Immature natural killer cell (primary cell): ENCODE measurements at regions not wholly inside any gene's neighbourhood (a gene's known extent, or its start where the extent isn't known, plus 50 kb on each side); places are given as distances from the start of the nearest gene placed in this dataset.

Experiments
- DNase-seq, 3 donors: peaks; one replicate each; pipeline ENCODE4 v3.0.0; 2022; ENCODE audit warnings: mixed read lengths in 1 of 3
- H3K27ac Mint-ChIP-seq, 6 donors: one replicate each; pipeline ENCODE4 v1.8.0; 2020; ENCODE audit warnings: mixed read lengths in 6 of 6, mild to moderate bottlenecking in 5 of 6, inconsistent platforms in 4 of 6, moderate library complexity in 3 of 6
- H3K27me3 Mint-ChIP-seq, 3 donors: one replicate each; pipeline ENCODE4 v1.8.0; 2020 to 2021; ENCODE audit warnings: low read depth in 3 of 3, mild to moderate bottlenecking in 3 of 3, mixed read lengths in 3 of 3, moderate library complexity in 3 of 3, inconsistent platforms in 1 of 3
- H3K36me3 Mint-ChIP-seq, 3 donors: one replicate each; pipeline ENCODE4 v1.8.0; 2020; ENCODE audit warnings: mixed read lengths in 3 of 3, inconsistent platforms in 2 of 3, mild to moderate bottlenecking in 2 of 3
- H3K4me1 Mint-ChIP-seq, 2 donors: one replicate each; pipeline ENCODE4 v1.8.0; 2020; ENCODE audit warnings: inconsistent platforms in 2 of 2, mild to moderate bottlenecking in 2 of 2, mixed read lengths in 2 of 2, moderate library complexity in 1 of 2
- H3K4me3 Mint-ChIP-seq, 5 donors: one replicate each; pipeline ENCODE4 v1.8.0; 2020; ENCODE audit warnings: mild to moderate bottlenecking in 5 of 5, mixed read lengths in 5 of 5, inconsistent platforms in 3 of 5, moderate library complexity in 3 of 5
- H3K9me3 Mint-ChIP-seq, 6 donors: one replicate each; pipeline ENCODE4 v1.8.0; 2020; ENCODE audit warnings: mild to moderate bottlenecking in 6 of 6, mixed read lengths in 6 of 6, inconsistent platforms in 4 of 6, moderate library complexity in 3 of 6

DNA sequence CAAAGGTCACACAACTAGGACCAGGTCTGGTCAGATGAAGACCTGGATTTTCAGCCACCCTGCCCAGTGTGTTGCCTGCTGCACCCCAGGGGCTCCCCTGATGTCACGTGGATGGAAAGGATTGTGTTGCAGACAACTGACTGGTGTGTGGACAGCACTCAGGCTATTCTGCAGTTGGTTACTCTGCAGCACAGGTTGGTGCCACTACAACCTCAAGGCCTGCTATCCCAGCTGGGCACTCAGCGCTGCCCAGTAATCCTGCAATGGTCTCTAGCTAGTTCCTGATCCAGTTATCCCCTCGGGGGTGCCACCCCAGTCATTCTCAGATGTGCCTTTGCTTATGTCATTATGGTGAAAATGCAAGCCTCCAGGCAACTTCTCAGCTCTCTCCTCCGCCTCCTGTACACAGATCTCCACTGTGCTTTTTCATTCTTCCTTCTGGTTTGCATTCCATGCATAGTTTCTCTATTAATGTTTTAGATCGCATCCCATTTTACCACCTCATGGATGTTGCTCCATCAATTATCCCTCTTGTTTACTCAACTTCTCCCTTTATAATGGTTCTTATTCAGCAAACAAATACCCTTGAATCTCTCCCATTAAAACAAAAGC is 503.2 kb upstream of the CAMK1G start:
- no peaks in the 10 kb centered on the region for H3K36me3 Mint-ChIP-seq
- peaks cover 0 to 4% (median 0%) of the 10 kb centered on the region in 3 donors for H3K27me3 Mint-ChIP-seq
- H3K9me3 Mint-ChIP-seq = peaks cover 0 to 5% (median 0%) of the 10 kb centered on the region in 6 donors
- no peaks in the 10 kb centered on the region for H3K4me1 Mint-ChIP-seq
- no peak overlapping the region for H3K27ac Mint-ChIP-seq
- DNase-seq = no peak
- no peak overlapping the region for H3K4me3 Mint-ChIP-seq

DNA sequence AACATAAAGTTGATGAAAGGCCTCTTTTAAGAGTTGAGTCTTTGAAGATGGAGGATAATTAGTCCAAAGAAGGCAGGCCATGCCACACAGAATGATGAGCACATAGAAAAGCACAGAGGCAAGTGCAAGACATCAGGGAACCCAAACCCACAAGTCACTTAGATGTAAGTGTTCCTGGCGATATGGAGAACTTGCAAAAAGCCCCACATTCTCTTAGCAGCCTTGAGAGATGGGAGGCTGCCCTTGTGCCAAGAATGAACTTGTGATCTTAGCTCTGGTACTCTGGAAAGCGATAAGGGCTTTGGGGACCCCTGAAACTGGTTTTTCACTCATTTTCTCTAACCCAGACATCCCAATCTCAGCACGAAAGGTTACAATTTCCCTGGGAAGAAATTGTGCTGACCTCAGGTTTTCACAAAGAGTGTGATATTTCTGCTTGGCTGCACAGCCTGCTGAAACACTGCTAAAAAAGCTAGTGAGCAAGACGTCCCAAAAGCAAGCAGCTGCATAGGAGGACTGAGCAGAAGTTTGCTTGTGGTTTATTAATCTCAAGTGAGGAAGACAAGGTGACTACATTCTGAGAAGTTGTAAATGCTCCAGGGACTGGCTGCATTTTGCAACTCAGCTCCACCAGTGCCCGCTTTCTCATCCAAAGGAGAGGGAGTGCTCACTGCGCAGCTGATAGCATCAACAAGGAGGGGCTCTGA is 496.9 kb upstream of the CAMK1G start:
- Mint-ChIP-seq H3K27ac (no peak overlapping the region), H3K4me3 (no peak overlapping the region), H3K36me3 (no peaks in the 10 kb centered on the region), H3K27me3 (peaks cover 3 to 4% (median 3%) of the 10 kb centered on the region in 3 donors), H3K4me1 (no peaks in the 10 kb centered on the region), H3K9me3 (peaks cover 0 to 11% (median 0%) of the 10 kb centered on the region in 6 donors)
- no peak for DNase-seq

DNA sequence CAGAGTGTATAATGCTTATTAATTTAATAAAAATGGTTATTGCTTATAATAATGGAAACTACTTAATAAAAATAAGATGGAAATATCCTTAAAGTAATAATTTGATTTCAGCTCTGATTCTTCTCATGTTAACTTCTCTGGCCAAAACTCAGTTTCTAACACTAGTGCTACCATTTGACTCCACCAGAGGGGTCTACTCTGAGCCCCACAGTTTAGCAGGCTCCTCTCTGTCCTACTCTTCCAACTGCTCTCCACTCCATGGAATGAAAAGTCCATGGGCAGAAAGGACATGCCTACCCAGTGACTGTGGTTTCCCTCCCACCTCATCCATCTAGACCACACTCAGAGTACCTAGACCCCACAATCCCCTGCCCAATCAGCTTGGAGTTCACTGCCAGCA is 489.1 kb upstream of the CAMK1G start:
- DNase-seq = no peak
- no peak overlapping the region for H3K4me3 Mint-ChIP-seq
- no peaks in the 10 kb centered on the region for H3K36me3 Mint-ChIP-seq
- no peak overlapping the region for H3K27ac Mint-ChIP-seq
- peaks cover 0 to 3% (median 0%) of the 10 kb centered on the region in 3 donors for H3K27me3 Mint-ChIP-seq
- H3K9me3 Mint-ChIP-seq = peaks cover 0 to 7% (median 0%) of the 10 kb centered on the region in 6 donors
- H3K4me1 Mint-ChIP-seq = no peaks in the 10 kb centered on the region

DNA sequence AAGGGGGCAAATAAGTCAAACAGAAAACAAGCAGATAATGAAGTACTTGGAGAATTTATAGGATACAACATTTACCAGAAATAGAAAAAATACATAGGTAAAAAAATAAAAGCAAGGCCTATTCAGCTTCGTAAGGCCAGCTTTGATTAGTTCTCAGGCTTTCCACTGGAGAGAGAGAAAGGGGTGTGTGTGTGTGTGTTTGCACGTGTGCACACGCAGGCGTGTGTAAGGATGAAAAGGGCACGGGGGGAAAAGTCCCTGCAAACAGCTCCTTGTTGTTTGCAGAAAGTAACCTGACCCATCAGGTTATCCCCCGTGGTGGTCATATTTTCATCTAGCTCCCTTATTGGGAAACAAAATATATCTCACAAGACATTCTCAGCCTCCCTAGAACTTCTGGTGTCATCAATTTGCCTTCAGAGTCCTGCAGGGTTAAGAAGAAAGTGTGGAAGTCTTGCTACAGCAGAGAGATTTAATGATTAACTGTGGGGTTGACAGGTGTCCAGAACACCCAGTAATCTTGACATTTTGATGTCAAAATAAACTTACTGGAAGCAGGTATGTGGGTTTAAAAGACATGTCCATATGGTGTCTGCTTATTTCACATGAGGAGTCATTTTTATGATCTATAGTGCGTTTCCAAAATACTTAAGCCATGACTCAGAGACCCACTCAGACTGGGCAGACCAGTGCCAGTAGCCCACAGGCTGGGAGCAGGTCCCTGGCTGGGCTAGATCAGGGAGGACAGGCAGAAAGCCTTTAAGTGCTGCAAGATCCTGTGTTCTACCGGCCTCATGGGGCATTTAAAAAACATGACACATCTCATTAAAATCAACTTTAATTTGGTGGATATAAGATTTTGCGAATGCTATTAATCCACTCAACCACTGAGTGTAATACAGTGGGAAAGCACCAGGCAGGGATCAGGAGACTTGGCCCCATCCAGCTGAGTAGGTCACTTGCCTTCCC is 487.6 kb upstream of the CAMK1G start:
- Mint-ChIP-seq H3K4me3 (no peak overlapping the region), H3K9me3 (peaks cover 0 to 7% (median under 1%) of the 10 kb centered on the region in 6 donors), H3K36me3 (no peaks in the 10 kb centered on the region), H3K27me3 (no peaks in the 10 kb centered on the region), H3K4me1 (no peaks in the 10 kb centered on the region), H3K27ac (no peak overlapping the region)
- DNase-seq = no peak

DNA sequence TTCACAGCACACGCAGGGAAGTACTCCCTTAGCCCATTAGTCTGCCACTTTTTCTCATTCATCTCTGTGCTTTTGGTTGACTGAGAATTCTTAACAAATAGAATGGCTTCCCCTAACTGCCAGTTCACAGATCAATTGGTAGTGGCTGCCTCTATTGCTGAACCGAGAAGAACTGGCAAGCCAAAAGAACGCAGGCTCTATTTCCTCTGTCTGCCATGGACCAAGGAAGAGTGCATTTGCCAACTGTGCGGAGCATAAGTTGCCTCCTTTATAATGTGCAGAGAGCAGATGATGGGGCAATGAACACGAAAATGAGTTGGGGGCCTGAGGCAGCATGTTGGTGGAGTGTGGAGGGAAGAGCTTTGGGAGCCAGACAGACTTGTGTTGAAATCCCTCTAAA is 483.1 kb upstream of the CAMK1G start:
- H3K27ac Mint-ChIP-seq = no peak overlapping the region
- no peak overlapping the region for H3K4me3 Mint-ChIP-seq
- H3K4me1 Mint-ChIP-seq = no peaks in the 10 kb centered on the region
- H3K9me3 Mint-ChIP-seq = peaks cover 0 to 2% (median 0%) of the 10 kb centered on the region in 6 donors
- no peak for DNase-seq
- H3K36me3 Mint-ChIP-seq = no peaks in the 10 kb centered on the region
- H3K27me3 Mint-ChIP-seq = peaks cover 0 to 3% (median 0%) of the 10 kb centered on the region in 3 donors

DNA sequence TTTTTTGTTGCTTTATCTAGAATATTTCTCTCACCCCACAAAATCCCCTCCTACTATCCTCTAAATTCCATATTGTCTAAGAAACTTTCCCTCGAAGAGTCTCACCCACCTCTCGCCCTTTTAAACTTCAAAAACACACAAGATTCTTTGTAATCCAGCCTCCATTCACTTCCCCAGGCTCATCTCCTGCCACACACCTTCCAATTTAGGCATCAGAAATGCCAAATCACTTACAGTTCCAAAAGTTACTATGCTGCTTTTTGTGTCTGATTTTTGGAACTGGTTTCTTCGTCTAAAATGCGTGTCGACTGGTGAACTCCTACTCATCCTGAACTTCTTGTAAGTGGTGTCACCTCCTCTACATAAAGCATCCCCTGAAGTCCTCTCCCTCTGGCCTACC is 482.4 kb upstream of the CAMK1G start:
- H3K9me3 Mint-ChIP-seq = peaks cover 0 to 2% (median 0%) of the 10 kb centered on the region in 6 donors
- H3K27ac Mint-ChIP-seq = no peak overlapping the region
- DNase-seq = no peak
- H3K36me3 Mint-ChIP-seq = no peaks in the 10 kb centered on the region
- H3K4me3 Mint-ChIP-seq = no peak overlapping the region
- H3K4me1 Mint-ChIP-seq = no peaks in the 10 kb centered on the region
- H3K27me3 Mint-ChIP-seq = peaks cover 0 to 3% (median 0%) of the 10 kb centered on the region in 3 donors

DNA sequence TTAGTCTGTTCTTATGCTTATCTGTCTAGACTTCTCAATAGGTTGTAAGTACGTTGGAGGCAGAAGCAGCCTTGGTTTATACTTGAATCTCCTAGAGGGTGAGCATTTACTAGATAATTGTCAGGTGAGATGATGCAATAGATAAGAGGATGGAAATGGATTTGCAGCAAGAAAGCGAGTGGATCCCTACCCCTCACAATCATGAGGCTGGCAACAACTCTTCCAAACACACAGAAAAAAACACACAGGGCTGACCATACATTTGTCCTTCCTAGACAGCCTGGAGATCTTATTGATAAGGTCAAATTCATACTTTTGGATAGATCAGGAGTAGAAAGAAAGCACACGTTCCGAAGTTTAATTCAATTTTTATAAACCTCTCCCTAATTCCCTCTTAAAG is 481.4 kb upstream of the CAMK1G start:
- H3K4me3 Mint-ChIP-seq = no peak overlapping the region
- H3K9me3 Mint-ChIP-seq = peaks cover 0 to 2% (median 0%) of the 10 kb centered on the region in 6 donors
- no peaks in the 10 kb centered on the region for H3K4me1 Mint-ChIP-seq
- H3K36me3 Mint-ChIP-seq = no peaks in the 10 kb centered on the region
- H3K27ac Mint-ChIP-seq = no peak overlapping the region
- no peak for DNase-seq
- H3K27me3 Mint-ChIP-seq = peaks cover 0 to 3% (median 0%) of the 10 kb centered on the region in 3 donors

DNA sequence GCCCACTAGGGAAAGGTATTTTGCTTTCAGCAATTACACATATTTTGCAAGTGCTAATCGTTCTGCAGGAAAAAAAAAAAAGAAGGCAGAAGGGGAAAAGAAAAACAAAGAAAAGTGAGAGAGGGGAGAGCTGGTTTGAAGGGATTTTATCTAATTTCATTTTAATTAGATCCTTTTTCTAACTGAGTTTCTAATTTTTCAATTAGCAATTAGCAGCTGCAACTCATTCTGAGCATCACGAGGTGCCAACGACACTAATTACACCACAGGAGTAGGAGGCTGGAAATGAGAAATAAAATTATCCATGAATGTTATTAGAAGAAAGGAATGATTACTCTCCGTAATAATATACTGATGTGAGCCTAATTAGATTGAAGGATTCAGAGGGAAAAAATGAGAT is 481.0 kb upstream of the CAMK1G start:
- peaks cover 0 to 2% (median 0%) of the 10 kb centered on the region in 6 donors for H3K9me3 Mint-ChIP-seq
- peaks cover 0 to 3% (median 0%) of the 10 kb centered on the region in 3 donors for H3K27me3 Mint-ChIP-seq
- no peaks in the 10 kb centered on the region for H3K36me3 Mint-ChIP-seq
- H3K27ac Mint-ChIP-seq = no peak overlapping the region
- H3K4me1 Mint-ChIP-seq = no peaks in the 10 kb centered on the region
- DNase-seq = no peak
- no peak overlapping the region for H3K4me3 Mint-ChIP-seq

DNA sequence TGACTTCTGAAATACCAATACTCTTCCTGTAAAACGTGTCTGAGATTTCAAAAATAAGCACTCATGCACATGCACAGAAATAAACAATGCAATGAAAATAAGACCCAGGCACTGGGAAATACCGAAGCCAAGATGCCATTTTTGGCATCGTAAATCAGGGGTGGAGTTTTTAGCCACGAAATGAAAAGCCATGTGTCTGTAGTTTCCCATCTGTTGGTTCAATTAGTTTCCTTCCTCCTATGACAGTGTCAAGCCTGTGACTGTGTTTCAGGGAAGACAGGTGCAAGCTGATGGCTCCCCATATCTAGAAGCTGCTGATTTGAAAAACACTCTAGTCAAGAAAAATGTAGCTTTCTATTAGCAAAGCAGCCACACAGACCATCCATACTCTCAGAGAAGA is 480.4 kb upstream of the CAMK1G start:
- Mint-ChIP-seq H3K27ac (no peak overlapping the region), H3K9me3 (peaks cover 0 to 2% (median 0%) of the 10 kb centered on the region in 6 donors), H3K4me3 (no peak overlapping the region), H3K27me3 (peaks cover 0 to 3% (median 0%) of the 10 kb centered on the region in 3 donors), H3K36me3 (no peaks in the 10 kb centered on the region), H3K4me1 (no peaks in the 10 kb centered on the region)
- no peak for DNase-seq

DNA sequence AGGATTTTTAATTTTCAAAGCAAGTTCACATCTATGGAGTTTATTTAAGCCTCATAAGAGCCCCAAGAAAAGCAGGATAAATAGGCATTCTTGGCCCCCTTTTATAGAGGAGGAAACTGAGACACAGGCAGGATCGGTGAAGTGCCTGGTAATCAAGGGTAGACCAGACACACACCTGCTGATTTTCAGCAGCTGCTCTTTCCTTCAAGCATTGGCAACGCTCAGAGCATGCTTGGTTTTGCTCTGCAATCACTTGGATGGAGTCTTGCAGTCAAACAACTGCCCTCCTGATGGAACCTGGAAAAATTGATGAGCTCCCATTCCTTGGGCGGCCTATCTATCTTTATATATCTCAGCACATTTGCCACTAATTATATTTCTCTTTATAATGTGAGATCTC is 478.9 kb upstream of the CAMK1G start:
- H3K36me3 Mint-ChIP-seq = no peaks in the 10 kb centered on the region
- no peaks in the 10 kb centered on the region for H3K4me1 Mint-ChIP-seq
- no peak for DNase-seq
- H3K9me3 Mint-ChIP-seq = peaks cover 0 to 4% (median 0%) of the 10 kb centered on the region in 6 donors
- H3K4me3 Mint-ChIP-seq = no peak overlapping the region
- H3K27me3 Mint-ChIP-seq = peaks cover 0 to 3% (median 0%) of the 10 kb centered on the region in 3 donors
- H3K27ac Mint-ChIP-seq = no peak overlapping the region

DNA sequence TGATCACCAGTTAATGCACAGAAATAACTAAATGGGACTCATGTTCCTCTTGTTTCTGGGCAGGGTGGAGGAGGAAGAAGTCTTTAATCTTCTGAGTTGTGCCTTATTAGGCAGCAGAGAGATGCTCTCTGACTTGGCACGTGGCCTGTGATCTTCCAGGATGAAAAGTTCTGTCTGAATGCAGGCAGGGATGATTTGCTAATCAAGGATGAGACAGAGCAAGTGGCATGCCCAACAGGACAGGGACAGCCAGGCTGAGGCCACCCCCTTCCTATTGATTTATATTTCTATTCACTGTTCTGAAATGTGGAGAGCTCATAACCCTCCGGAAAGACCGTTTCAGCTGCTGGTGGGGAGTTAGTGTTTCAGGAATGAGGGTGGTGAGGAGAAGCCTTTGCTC is 477.8 kb upstream of the CAMK1G start:
- H3K4me1 Mint-ChIP-seq = no peaks in the 10 kb centered on the region
- no peak overlapping the region for H3K4me3 Mint-ChIP-seq
- DNase-seq = no peak
- H3K36me3 Mint-ChIP-seq = no peaks in the 10 kb centered on the region
- H3K9me3 Mint-ChIP-seq = peaks cover 0 to 4% (median 0%) of the 10 kb centered on the region in 6 donors
- H3K27me3 Mint-ChIP-seq = peaks cover 0 to 3% (median 0%) of the 10 kb centered on the region in 3 donors
- H3K27ac Mint-ChIP-seq = no peak overlapping the region

DNA sequence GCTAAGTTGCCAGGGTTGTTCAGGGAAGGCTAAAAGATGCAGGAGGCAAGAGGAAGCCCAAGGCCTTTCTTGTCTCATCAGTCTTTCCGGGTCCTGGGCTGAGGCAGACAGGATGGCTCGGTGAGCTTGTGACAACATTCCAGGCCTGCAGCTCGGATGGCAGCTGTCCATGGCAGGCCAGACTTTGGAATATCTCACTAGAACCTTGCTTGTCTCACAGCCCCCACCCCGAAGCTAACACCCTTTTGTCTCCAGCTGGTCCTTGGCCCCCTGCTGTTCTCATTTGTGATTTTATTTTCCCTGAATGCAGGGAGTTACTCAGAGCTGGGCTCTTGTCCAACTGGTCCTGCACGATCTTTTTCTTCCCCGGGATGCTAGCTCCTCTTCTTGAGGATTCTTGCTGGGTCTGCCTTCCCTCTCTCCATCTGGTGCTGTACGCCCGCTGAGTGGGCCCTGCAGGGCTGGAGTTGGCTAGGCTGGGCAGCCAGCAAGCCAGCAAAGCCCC is 477.2 kb upstream of the CAMK1G start:
- no peak overlapping the region for H3K27ac Mint-ChIP-seq

DNA sequence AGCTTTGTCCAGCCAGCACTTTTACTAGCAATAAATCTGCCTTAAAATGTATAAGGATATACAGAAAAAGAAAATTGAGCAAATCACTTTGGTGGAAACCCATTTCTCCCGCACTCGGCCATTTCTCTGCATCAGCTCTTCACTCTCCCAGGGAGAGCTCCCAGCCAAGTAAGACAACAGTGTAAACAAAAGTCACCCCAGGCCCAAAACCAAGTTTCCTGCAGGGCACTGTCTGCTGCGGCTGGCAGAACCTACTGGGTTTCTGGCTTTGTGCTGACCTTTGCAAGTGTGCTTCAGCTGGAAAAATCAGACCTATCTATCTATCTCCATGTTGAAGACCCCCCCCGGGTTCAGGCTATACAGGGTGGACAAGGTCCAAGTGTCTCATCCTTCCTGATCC is 476.7 kb upstream of the CAMK1G start:
- Mint-ChIP-seq H3K4me1 (no peaks in the 10 kb centered on the region), H3K4me3 (no peak overlapping the region), H3K27me3 (peaks cover 0 to 2% (median 0%) of the 10 kb centered on the region in 3 donors), H3K9me3 (peaks cover 0 to 4% (median 0%) of the 10 kb centered on the region in 6 donors), H3K27ac (no peak overlapping the region), H3K36me3 (no peaks in the 10 kb centered on the region)
- no peak for DNase-seq

More for the DNA sequence above, 477.2 kb upstream of the CAMK1G start:
- H3K4me3 Mint-ChIP-seq = no peak overlapping the region
- H3K27me3 Mint-ChIP-seq = peaks cover 0 to 2% (median 0%) of the 10 kb centered on the region in 3 donors
- no peak for DNase-seq
- no peaks in the 10 kb centered on the region for H3K4me1 Mint-ChIP-seq
- peaks cover 0 to 4% (median 0%) of the 10 kb centered on the region in 6 donors for H3K9me3 Mint-ChIP-seq
- H3K36me3 Mint-ChIP-seq = no peaks in the 10 kb centered on the region
